Memory B cell (primary cell): ENCODE measurements at regions not wholly inside any gene's neighbourhood (a gene's known extent, or its start where the extent isn't known, plus 50 kb on each side); places are given as distances from the start of the nearest gene placed in this dataset.
"Not testable (repeated sequence)": the region's sequence is repeated elsewhere in the genome, so short reads cannot be mapped to it uniquely, and the experiment has no call there.

Experiments used
- ATAC-seq: fragments of 150-1000 bp; cut with Tn5 transposase; 2 replicates; pipeline ENCODE4 v1.10.0; 2021; ENCODE audit warnings: low read depth, mild to moderate bottlenecking, moderate library complexity
- DNase-seq, 2 donors: peaks; one replicate each; pipeline ENCODE4 v3.0.0; 2022; ENCODE audit warnings: low spot score in 2 of 2
- H3K27ac Mint-ChIP-seq: one replicate; pipeline ENCODE4 v1.8.0; 2022; ENCODE audit warnings: mild to moderate bottlenecking, moderate library complexity, mixed read lengths
- H3K27me3 Mint-ChIP-seq: one replicate; pipeline ENCODE4 v1.8.0; 2022; ENCODE audit warnings: mixed read lengths
- H3K36me3 Mint-ChIP-seq: one replicate; pipeline ENCODE4 v1.8.0; 2022; ENCODE audit warnings: mild to moderate bottlenecking, mixed read lengths
- H3K4me1 Mint-ChIP-seq: one replicate; pipeline ENCODE4 v1.8.0; 2022; ENCODE audit warnings: mixed read lengths
- H3K4me3 Mint-ChIP-seq: one replicate; pipeline ENCODE4 v1.8.0; 2022; ENCODE audit warnings: mild to moderate bottlenecking, moderate library complexity, mixed read lengths
- H3K9me3 Mint-ChIP-seq: one replicate; pipeline ENCODE4 v1.8.0; 2022; ENCODE audit warnings: mixed read lengths

- ATAC-seq = no peak
- Mint-ChIP-seq H3K27ac (no peak overlapping the region), H3K4me3 (no peak overlapping the region), H3K36me3 (no peaks in the 10 kb centered on the region), H3K4me1 (no peaks in the 10 kb centered on the region), H3K27me3 (no peaks in the 10 kb centered on the region), H3K9me3 (peaks cover 18% of the 10 kb centered on the region)
- DNase-seq = no peak
Measured at GRCh38 chr13:90839061-90839460, 508.4 kb upstream of the MIR17HG start.

GRCh38 chr13:90846936-90847335, 500.6 kb upstream of the MIR17HG start:
- Mint-ChIP-seq H3K9me3 (peaks cover 3% of the 10 kb centered on the region), H3K4me1 (no peaks in the 10 kb centered on the region), H3K27ac (no peak overlapping the region), H3K4me3 (no peak overlapping the region), H3K27me3 (no peaks in the 10 kb centered on the region), H3K36me3 (no peaks in the 10 kb centered on the region)
- no peak for ATAC-seq
- DNase-seq = no peak

- H3K36me3 Mint-ChIP-seq, DNase-seq, H3K27me3 Mint-ChIP-seq, H3K4me1 Mint-ChIP-seq, H3K9me3 Mint-ChIP-seq, H3K27ac Mint-ChIP-seq, H3K4me3 Mint-ChIP-seq, ATAC-seq: not testable (repeated sequence)
Measured at GRCh38 chr13:90853666-90854065, 493.8 kb upstream of the MIR17HG start.

- ATAC-seq = no peak
- no peaks in the 10 kb centered on the region for H3K27me3 Mint-ChIP-seq
- H3K27ac Mint-ChIP-seq = no peak overlapping the region
- H3K4me3 Mint-ChIP-seq = no peak overlapping the region
- H3K36me3 Mint-ChIP-seq = no peaks in the 10 kb centered on the region
- no peak for DNase-seq
- no peaks in the 10 kb centered on the region for H3K4me1 Mint-ChIP-seq
- H3K9me3 Mint-ChIP-seq = peaks cover 3% of the 10 kb centered on the region
Measured at GRCh38 chr13:90857921-90858320, 489.6 kb upstream of the MIR17HG start.

- Mint-ChIP-seq H3K9me3 (peaks cover 2% of the 10 kb centered on the region), H3K36me3 (no peaks in the 10 kb centered on the region), H3K4me1 (no peaks in the 10 kb centered on the region), H3K27ac (no peak overlapping the region), H3K27me3 (no peaks in the 10 kb centered on the region), H3K4me3 (no peak overlapping the region)
- DNase-seq (no peak), ATAC-seq (no peak)
Measured at GRCh38 chr13:90866006-90866405, 481.5 kb upstream of the MIR17HG start.

- Mint-ChIP-seq H3K9me3 (peaks cover 2% of the 10 kb centered on the region), H3K4me1 (no peaks in the 10 kb centered on the region), H3K4me3 (no peak overlapping the region), H3K27ac (no peak overlapping the region), H3K36me3 (no peaks in the 10 kb centered on the region), H3K27me3 (no peaks in the 10 kb centered on the region)
- ATAC-seq (no peak), DNase-seq (no peak)
Measured at GRCh38 chr13:90867336-90867683, 480.2 kb upstream of the MIR17HG start.

GRCh38 chr13:90868321-90868920, 479.1 kb upstream of the MIR17HG start:
- no peak overlapping the region for H3K4me3 Mint-ChIP-seq
- no peaks in the 10 kb centered on the region for H3K27me3 Mint-ChIP-seq
- no peaks in the 10 kb centered on the region for H3K4me1 Mint-ChIP-seq
- H3K36me3 Mint-ChIP-seq = no peaks in the 10 kb centered on the region
- no peak overlapping the region for H3K27ac Mint-ChIP-seq
- H3K9me3 Mint-ChIP-seq = peaks cover 2% of the 10 kb centered on the region
- no peak for DNase-seq
- ATAC-seq = no peak

GRCh38 chr13:90869580-90869979, 477.9 kb upstream of the MIR17HG start:
- H3K27ac Mint-ChIP-seq = no peak overlapping the region
- H3K27me3 Mint-ChIP-seq = no peaks in the 10 kb centered on the region
- no peaks in the 10 kb centered on the region for H3K4me1 Mint-ChIP-seq
- peaks cover 2% of the 10 kb centered on the region for H3K9me3 Mint-ChIP-seq
- H3K4me3 Mint-ChIP-seq = no peak overlapping the region
- ATAC-seq = no peak
- no peaks in the 10 kb centered on the region for H3K36me3 Mint-ChIP-seq
- no peak for DNase-seq

- no peaks in the 10 kb centered on the region for H3K36me3 Mint-ChIP-seq
- no peak overlapping the region for H3K4me3 Mint-ChIP-seq
- no peak for DNase-seq
- H3K27me3 Mint-ChIP-seq = no peaks in the 10 kb centered on the region
- no peak for ATAC-seq
- no peaks in the 10 kb centered on the region for H3K4me1 Mint-ChIP-seq
- peaks cover 2% of the 10 kb centered on the region for H3K9me3 Mint-ChIP-seq
- no peak overlapping the region for H3K27ac Mint-ChIP-seq
Measured at GRCh38 chr13:90872491-90873025, 474.9 kb upstream of the MIR17HG start.

- H3K4me1 Mint-ChIP-seq = no peaks in the 10 kb centered on the region
- ATAC-seq (no peak), DNase-seq (no peak)
- no peaks in the 10 kb centered on the region for H3K36me3 Mint-ChIP-seq
- no peak overlapping the region for H3K27ac Mint-ChIP-seq
- no peaks in the 10 kb centered on the region for H3K27me3 Mint-ChIP-seq
- H3K4me3 Mint-ChIP-seq = no peak overlapping the region
- H3K9me3 Mint-ChIP-seq = peaks cover 2% of the 10 kb centered on the region
Measured at GRCh38 chr13:90880790-90881189, 466.7 kb upstream of the MIR17HG start.

- Mint-ChIP-seq H3K4me3 (no peak overlapping the region), H3K27me3 (no peaks in the 10 kb centered on the region), H3K9me3 (peaks cover 3% of the 10 kb centered on the region), H3K27ac (no peak overlapping the region), H3K36me3 (no peaks in the 10 kb centered on the region), H3K4me1 (no peaks in the 10 kb centered on the region)
- DNase-seq (no peak), ATAC-seq (no peak)
Measured at GRCh38 chr13:90882551-90882950, 464.9 kb upstream of the MIR17HG start.

- peaks cover 3% of the 10 kb centered on the region for H3K9me3 Mint-ChIP-seq
- no peaks in the 10 kb centered on the region for H3K27me3 Mint-ChIP-seq
- ATAC-seq = no peak
- H3K4me3 Mint-ChIP-seq = no peak overlapping the region
- no peaks in the 10 kb centered on the region for H3K36me3 Mint-ChIP-seq
- no peaks in the 10 kb centered on the region for H3K4me1 Mint-ChIP-seq
- no peak for DNase-seq
- H3K27ac Mint-ChIP-seq = no peak overlapping the region
Measured at GRCh38 chr13:90883592-90883991, 463.9 kb upstream of the MIR17HG start.

- Mint-ChIP-seq H3K36me3 (no peaks in the 10 kb centered on the region), H3K4me3 (no peak overlapping the region), H3K27me3 (no peaks in the 10 kb centered on the region), H3K27ac (no peak overlapping the region), H3K4me1 (no peaks in the 10 kb centered on the region), H3K9me3 (peaks cover 3% of the 10 kb centered on the region)
- DNase-seq (no peak), ATAC-seq (no peak)
Measured at GRCh38 chr13:90884066-90884465, 463.4 kb upstream of the MIR17HG start.

GRCh38 chr13:90889906-90890834, 457.3 kb upstream of the MIR17HG start:
- H3K27ac Mint-ChIP-seq = no peak overlapping the region
- ATAC-seq (no peak), DNase-seq (no peak)
- no peaks in the 10 kb centered on the region for H3K27me3 Mint-ChIP-seq
- H3K4me1 Mint-ChIP-seq = no peaks in the 10 kb centered on the region
- no peak overlapping the region for H3K4me3 Mint-ChIP-seq
- H3K36me3 Mint-ChIP-seq = no peaks in the 10 kb centered on the region
- peaks cover 4% of the 10 kb centered on the region for H3K9me3 Mint-ChIP-seq
